OCI-LY3 (cell line): ENCODE measurements at regions not wholly inside any gene's neighbourhood (a gene's known extent, or its start where the extent isn't known, plus 50 kb on each side); places are given as distances from the start of the nearest gene placed in this dataset.
A peak's percentile ranks its signal among the peaks of the same experiment; 100 is the strongest.

ENCODE experiments used
- H2AFZ ChIP-seq: fragments of 200-600, 300-600 bp; shearing (Covaris generic); 2 replicates; pipeline ENCODE4 v1.6.0; 2014; ENCODE audit warnings: antibody characterized with exemption, low read depth, low read length
- H3K27ac ChIP-seq: fragments of 200-600, 300-600 bp; sonication (generic); 2 replicates; pipeline ENCODE4 v1.5.1; 2014; ENCODE audit warnings: mild to moderate bottlenecking, low read length, moderate library complexity, mixed read lengths
- H3K27me3 ChIP-seq: fragments of 200-600, 300-600 bp; sonication (generic); 2 replicates; pipeline ENCODE4 v1.6.1; 2014; ENCODE audit warnings: low read depth, low read length, mixed read lengths
- H3K36me3 ChIP-seq: fragments of 200-600, 300-600 bp; sonication (generic); replicated peaks from 2 replicates; pipeline ENCODE3; 2014; ENCODE audit warnings: low read depth, low read length, mixed read lengths
- H3K4me1 ChIP-seq: fragments of 300-600, 200-600 bp; sonication (generic); 2 replicates; pipeline ENCODE4 v1.6.1; 2014; ENCODE audit warnings: low read length, mixed read lengths
- H3K4me2 ChIP-seq: fragments of 200-600, 300-600 bp; sonication (generic); 2 replicates; pipeline ENCODE4 v1.6.1; 2014; ENCODE audit warnings: low read length, mixed read lengths
- H3K4me3 ChIP-seq: fragments of 300-600, 200-600 bp; sonication (generic); 2 replicates; pipeline ENCODE4 v1.5.1; 2014; ENCODE audit warnings: antibody characterized with exemption, mild to moderate bottlenecking, low read length, moderate library complexity
- H3K79me2 ChIP-seq: fragments of 300-600, 200-600 bp; shearing (Covaris generic); 2 replicates; pipeline ENCODE4 v1.6.1; 2014; ENCODE audit warnings: mild to moderate bottlenecking, low read length, mixed read lengths
- H3K9ac ChIP-seq: fragments of 300-600, 200-600 bp; shearing (Covaris generic); 2 replicates; pipeline ENCODE4 v1.6.0; 2014; ENCODE audit warnings: mild to moderate bottlenecking, low read length, moderate library complexity
- H3K9me3 ChIP-seq: fragments of 200-600, 300-600 bp; shearing (Covaris generic); 2 replicates; pipeline ENCODE4 v1.6.1; 2014; ENCODE audit warnings: low read length, mixed read lengths; ENCODE audit not compliant: insufficient read depth
- H4K20me1 ChIP-seq: fragments of 200-600, 300-600 bp; sonication (generic); 2 replicates; pipeline ENCODE4 v1.6.1; 2016; ENCODE audit warnings: low read length, mixed read lengths; ENCODE audit not compliant: insufficient read depth
- CTCF ChIP-seq: fragments of 200-600, 300-600 bp; sonication (generic); IDR thresholded peaks from 2 replicates; pipeline ENCODE4 v1.5.1; 2014; ENCODE audit warnings: antibody characterized with exemption, low read length, low read depth
- EZH2phosphoT487 ChIP-seq: fragments of 200-600 bp; shearing (Covaris generic); IDR thresholded peaks from 2 replicates; pipeline ENCODE4 v1.6.1; 2018; ENCODE audit warnings: antibody characterized with exemption, mixed run types, low read depth

DNA sequence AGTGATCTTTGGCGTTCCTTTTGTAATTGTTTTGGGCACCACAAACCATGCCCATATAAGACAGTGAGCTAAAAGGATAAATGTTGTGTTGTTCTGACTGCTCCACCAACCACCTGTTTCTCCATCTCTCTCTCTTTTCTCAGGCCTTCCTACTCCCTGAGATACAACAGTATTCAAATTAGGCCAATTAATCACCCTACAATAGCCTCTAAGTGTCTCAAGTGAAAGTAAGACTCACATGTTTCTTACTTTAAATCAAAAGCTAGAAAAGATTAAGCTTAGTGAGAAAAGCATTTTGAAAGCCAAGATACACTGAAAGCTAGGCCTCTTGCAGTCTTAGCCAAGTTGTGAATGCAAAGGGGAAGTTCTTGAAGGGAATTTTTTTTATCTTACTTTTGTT lies 268.8 kb upstream of the NREP start:
- H3K27ac ChIP-seq, result peak overlapping the region; percentile 41
- H3K4me1 ChIP-seq, result peaks cover 30% of the 10 kb centered on the region
- H3K79me2 ChIP-seq, result no peaks in the 10 kb centered on the region
- H2AFZ ChIP-seq, result no peak overlapping the region
- H3K4me2 ChIP-seq, result peak overlapping the region; percentile 17; the same call in 1 of the 2 replicates
- TF ChIP-seq CTCF (no peak), EZH2phosphoT487 (no peak)
- H3K9ac ChIP-seq, result no peak overlapping the region
- no peaks in the 10 kb centered on the region for H3K36me3 ChIP-seq
- H3K4me3 ChIP-seq, result no peak overlapping the region
- no peaks in the 10 kb centered on the region for H4K20me1 ChIP-seq
- no peaks in the 10 kb centered on the region for H3K27me3 ChIP-seq
- no peaks in the 10 kb centered on the region for H3K9me3 ChIP-seq

GRCh38 chr5:112024769-112025168 lies 267.8 kb upstream of the NREP start:
- Histone ChIP-seq H3K4me2 (peak overlapping the region; percentile 71), H2AFZ (no peak overlapping the region), H3K27me3 (no peaks in the 10 kb centered on the region), H3K9ac (no peak overlapping the region), H3K36me3 (no peaks in the 10 kb centered on the region), H3K9me3 (no peaks in the 10 kb centered on the region), H4K20me1 (no peaks in the 10 kb centered on the region), H3K4me3 (peak overlapping the region; percentile 33; the same call in 1 of the 2 replicates), H3K27ac (peak overlapping the region; percentile 43; the same call in 1 of the 2 replicates), H3K4me1 (peaks cover 30% of the 10 kb centered on the region), H3K79me2 (no peaks in the 10 kb centered on the region)
- TF ChIP-seq CTCF (no peak), EZH2phosphoT487 (no peak)

DNA sequence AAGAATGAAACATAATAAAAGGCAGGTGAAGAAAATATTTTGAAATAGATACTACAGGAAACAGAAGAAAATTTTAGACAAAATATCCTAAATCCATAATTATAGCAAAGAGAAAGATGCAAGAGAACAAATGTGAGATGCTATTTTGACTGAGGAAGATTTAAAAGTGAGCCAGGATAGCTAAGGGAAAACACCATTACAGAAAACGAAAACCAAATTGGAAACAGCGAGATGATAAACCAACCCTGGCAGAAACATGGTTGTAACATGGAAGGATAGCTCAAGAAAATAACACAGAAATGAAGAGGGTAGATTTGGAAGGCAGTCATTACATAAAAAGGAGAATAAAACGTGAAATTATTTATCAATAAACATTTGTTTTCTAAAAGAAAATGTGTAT lies 267.2 kb upstream of the NREP start:
- no peak overlapping the region for H2AFZ ChIP-seq
- TF ChIP-seq CTCF, result no peak
- no peak for TF ChIP-seq EZH2phosphoT487
- no peaks in the 10 kb centered on the region for H3K9me3 ChIP-seq
- H3K27me3 ChIP-seq, result no peaks in the 10 kb centered on the region
- H3K4me1 ChIP-seq, result peaks cover 35% of the 10 kb centered on the region
- H3K9ac ChIP-seq, result no peak overlapping the region
- H3K4me3 ChIP-seq, result peak overlapping the region; percentile 33
- H3K36me3 ChIP-seq, result no peaks in the 10 kb centered on the region
- H4K20me1 ChIP-seq, result no peaks in the 10 kb centered on the region
- H3K4me2 ChIP-seq, result peak overlapping the region; percentile 71
- no peak overlapping the region for H3K27ac ChIP-seq
- no peaks in the 10 kb centered on the region for H3K79me2 ChIP-seq

DNA sequence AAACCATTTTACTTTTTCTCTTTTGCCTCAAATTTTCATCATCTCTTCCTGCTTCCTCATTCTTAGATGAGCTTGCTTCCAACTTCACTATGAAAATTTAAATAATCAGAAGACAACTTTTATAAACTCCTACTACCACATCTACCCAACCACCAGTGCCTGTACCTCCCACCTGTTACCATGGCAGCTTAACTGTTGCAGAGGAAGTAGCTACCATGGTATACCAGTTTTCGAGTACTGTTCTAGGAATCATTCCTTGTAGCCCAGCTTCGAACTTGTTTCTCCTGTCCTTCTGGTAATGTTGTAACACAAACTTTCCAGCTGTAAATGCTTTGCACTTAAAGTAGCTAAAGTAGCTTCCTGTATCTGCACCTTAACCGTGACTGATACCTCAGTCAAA lies 266.8 kb upstream of the NREP start:
- Histone ChIP-seq H3K27me3 (no peaks in the 10 kb centered on the region), H3K9me3 (no peaks in the 10 kb centered on the region), H3K4me2 (peak overlapping the region; percentile 71)

More for the DNA sequence above, 266.8 kb upstream of the NREP start:
- H3K27ac ChIP-seq, result no peak overlapping the region
- no peaks in the 10 kb centered on the region for H4K20me1 ChIP-seq
- H2AFZ ChIP-seq, result no peak overlapping the region
- H3K79me2 ChIP-seq, result no peaks in the 10 kb centered on the region
- peaks cover 40% of the 10 kb centered on the region for H3K4me1 ChIP-seq
- TF ChIP-seq EZH2phosphoT487 (no peak), CTCF (no peak)
- no peak overlapping the region for H3K9ac ChIP-seq
- H3K36me3 ChIP-seq, result no peaks in the 10 kb centered on the region
- H3K4me3 ChIP-seq, result peak overlapping the region; percentile 33
